ENCODE measurements at regions not wholly inside any gene's neighbourhood (a gene's known extent, or its start where the extent isn't known, plus 50 kb on each side); places are given as distances from the start of the nearest gene placed in this dataset.

- no peak overlapping the region for H3K4me2 ChIP-seq (ENCODE audit: insufficient read depth in 1 of 2, low read depth in 2 of 2, low read length in 2 of 2)
- no peak overlapping the region for H3K23ac ChIP-seq (ENCODE audit: insufficient read length)
- DNase-seq (ENCODE audit: low read depth in 1 of 2, low spot score in 2 of 2) (no peak), FAIRE-seq (no peak)
- no peaks in the 10 kb centered on the region for H3K27me3 ChIP-seq (replicated peaks in 1 of 4; ENCODE audit: control insufficient read depth in 3 of 4, extremely low read depth in 1 of 4, insufficient read depth in 3 of 4, low read length in 3 of 4)
- H2AFZ ChIP-seq (ENCODE audit: low read length), result no peak overlapping the region
- H3K9ac ChIP-seq (replicated peaks in 1 of 4; ENCODE audit: extremely low read depth in 1 of 4, low read depth in 3 of 4, low read length in 3 of 4), result no peak overlapping the region
- H4K20me1 ChIP-seq (replicated peaks in 1 of 2; ENCODE audit: control insufficient read depth in 1 of 2, insufficient read depth in 2 of 2, low read length in 2 of 2), result no peaks in the 10 kb centered on the region
- no peak overlapping the region for H4K5ac ChIP-seq (ENCODE audit: insufficient read length, low read depth, low read length)
- H2BK120ac ChIP-seq (replicated peaks; ENCODE audit: low read depth, low read length), result no peak overlapping the region
- H2AK5ac ChIP-seq (ENCODE audit: low read depth, low read length), result no peak overlapping the region
- H3K27ac ChIP-seq (ENCODE audit: low read depth, low read length), result no peak overlapping the region
- no peak overlapping the region for H2BK5ac ChIP-seq (ENCODE audit: low read depth, low read length)
- ChIA-PET CTCF (ENCODE audit: partially characterized antibody) (interaction anchor here (0.7 to 2.8 kb wide), 4 partner anchors 32 to 183 kb away, joined by 4 to 7 read pairs (median 6); no protein-coding TSS in a partner anchor), POLR2A (ENCODE audit: partially characterized antibody) (no interaction called here)
- H2BK20ac ChIP-seq (ENCODE audit: low read length), result no peak overlapping the region
- H3K4me3 ChIP-seq (ENCODE audit: extremely low read depth in 1 of 4, insufficient read depth in 2 of 4, low read depth in 3 of 4, low read length in 4 of 4), result no peak overlapping the region
- H3K23me2 ChIP-seq (ENCODE audit: low read depth, low read length), result no peaks in the 10 kb centered on the region
- no peak overlapping the region for H4K8ac ChIP-seq (ENCODE audit: extremely low read depth, insufficient read depth, low read length)
- H4K91ac ChIP-seq (replicated peaks; ENCODE audit: insufficient read length, low read length), result no peak overlapping the region
- 100% methylated on average over 1 of the region's 1 CpG; no CpG with 5 or more reads in 1 of the 2 experiments for WGBS, 2 experiments (ENCODE audit: extremely low coverage in 1 of 2, insufficient coverage in 1 of 2, insufficient read length in 1 of 2, insufficient replicate concordance in 2 of 2, low coverage in 1 of 2, low lambda C conversion rate in 2 of 2, missing lambda C conversion rate in 1 of 2)
- no peaks in the 10 kb centered on the region for H3K9me3 ChIP-seq (ENCODE audit: insufficient read depth in 2 of 2, low read depth in 1 of 2, low read length in 1 of 2)
- H3K79me1 ChIP-seq (ENCODE audit: low read depth, low read length), result no peaks in the 10 kb centered on the region
- H3K79me2 ChIP-seq (ENCODE audit: control insufficient read depth in 1 of 2, insufficient read depth in 2 of 2, low read length in 2 of 2), result no peaks in the 10 kb centered on the region
- no peaks in the 10 kb centered on the region for H3K36me3 ChIP-seq (ENCODE audit: control insufficient read depth in 2 of 4, insufficient read depth in 4 of 4, low read length in 3 of 4)
- H3K4ac ChIP-seq (replicated peaks; ENCODE audit: insufficient read length, low read depth, low read length), result no peak overlapping the region
- H3K14ac ChIP-seq (ENCODE audit: insufficient read length), result no peak overlapping the region
- no peaks in the 10 kb centered on the region for H3K4me1 ChIP-seq (replicated peaks in 1 of 4; ENCODE audit: control insufficient read depth in 3 of 4, insufficient read depth in 4 of 4, low read length in 3 of 4)
- H2BK12ac ChIP-seq (ENCODE audit: low read depth, low read length), result no peak overlapping the region
- H3K56ac ChIP-seq (replicated peaks; ENCODE audit: insufficient read length, low read depth, low read length), result no peak overlapping the region
- no peak overlapping the region for H2BK15ac ChIP-seq (ENCODE audit: low read length)
- no peak overlapping the region for H3K18ac ChIP-seq (ENCODE audit: extremely low read depth, low read length)
- TF ChIP-seq SIX5 (IDR thresholded peaks at IDR 0.05; ENCODE audit: low read depth, low read length), result no peak
- TF ChIP-seq BRCA1 (IDR thresholded peaks at IDR 0.05; ENCODE audit: low read depth, low read length), result no peak
- no peak for TF ChIP-seq TAF7 (optimal IDR thresholded peaks at IDR 0.05; ENCODE audit: borderline replicate concordance, low read depth, low read length)
- no peak for TF ChIP-seq GABPA (IDR thresholded peaks at IDR 0.05; ENCODE audit: borderline replicate concordance, insufficient read depth, low read length)
- no peak for TF ChIP-seq YY1 (IDR thresholded peaks at IDR 0.05; ENCODE audit: low read depth, low read length)
- no peak for TF ChIP-seq ZNF274 (IDR thresholded peaks at IDR 0.05; ENCODE audit: borderline replicate concordance, extremely low read depth, low read length)
- TF ChIP-seq CBX5 (IDR thresholded peaks at IDR 0.05; ENCODE audit: low read depth, low read length), result no peak
- no peak for TF ChIP-seq MAX (IDR thresholded peaks at IDR 0.05)
- TF ChIP-seq BACH1 (IDR thresholded peaks at IDR 0.05; ENCODE audit: low read length), result no peak
- TF ChIP-seq NRF1 (IDR thresholded peaks at IDR 0.05; ENCODE audit: low read depth, low read length), result no peak
- no peak for TF ChIP-seq ASH2L (IDR thresholded peaks at IDR 0.05; ENCODE audit: low read length)
- TF ChIP-seq JUN (IDR thresholded peaks at IDR 0.05; ENCODE audit: low read depth, low read length), result no peak
- TF ChIP-seq KDM1A (IDR thresholded peaks at IDR 0.05; ENCODE audit: borderline replicate concordance, low read length), result no peak
- no peak for TF ChIP-seq TCF12 (IDR thresholded peaks at IDR 0.05; ENCODE audit: low read depth, low read length)
These were observed 179.4 kb upstream of the IGFBP3 start for GRCh38 chr7:46100521-46100920.

Data from H1 (cell line).